ENCODE measurements at regions not wholly inside any gene's neighbourhood (a gene's known extent, or its start where the extent isn't known, plus 50 kb on each side); places are given as distances from the start of the nearest gene placed in this dataset.
"Not testable (repeated sequence)": the region's sequence is repeated elsewhere in the genome, so short reads cannot be mapped to it uniquely, and the experiment has no call there.

DNA sequence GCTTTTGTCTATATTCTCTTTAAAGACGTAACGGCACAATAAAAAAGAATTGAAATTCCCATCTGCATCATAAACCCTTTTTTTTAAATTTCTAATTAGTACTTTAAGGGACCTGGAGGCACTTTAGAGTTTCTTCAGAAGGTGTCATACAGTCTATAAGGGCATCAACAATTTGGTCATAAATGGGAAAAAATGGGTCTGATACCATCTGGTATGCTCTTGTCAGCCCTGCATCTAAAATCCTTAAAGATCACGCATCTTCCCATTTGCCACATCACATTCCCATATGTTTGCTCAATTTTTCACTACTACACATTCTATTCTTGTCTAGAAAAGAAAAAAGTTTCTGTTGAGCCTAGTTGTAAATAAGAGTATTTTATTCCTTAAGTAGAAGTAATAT lies 53.8 kb downstream of the COX7C start:
- no peaks in the 10 kb centered on the region for H3K36me3 Mint-ChIP-seq (ENCODE audit: low read depth)
- peaks cover 3% of the 10 kb centered on the region for H3K27me3 Mint-ChIP-seq (ENCODE audit: low read depth)
- H3K27ac Mint-ChIP-seq: no peak overlapping the region
- ATAC-seq (no peak), DNase-seq (no peak)
- no peaks in the 10 kb centered on the region for H3K9me3 Mint-ChIP-seq (ENCODE audit: insufficient read depth)
- ChIA-PET POLR2A (no interaction called here), CTCF (no interaction called here)
- H3K4me3 Mint-ChIP-seq: no peak overlapping the region
- no peaks in the 10 kb centered on the region for H3K4me1 Mint-ChIP-seq (ENCODE audit: low read depth)

DNA sequence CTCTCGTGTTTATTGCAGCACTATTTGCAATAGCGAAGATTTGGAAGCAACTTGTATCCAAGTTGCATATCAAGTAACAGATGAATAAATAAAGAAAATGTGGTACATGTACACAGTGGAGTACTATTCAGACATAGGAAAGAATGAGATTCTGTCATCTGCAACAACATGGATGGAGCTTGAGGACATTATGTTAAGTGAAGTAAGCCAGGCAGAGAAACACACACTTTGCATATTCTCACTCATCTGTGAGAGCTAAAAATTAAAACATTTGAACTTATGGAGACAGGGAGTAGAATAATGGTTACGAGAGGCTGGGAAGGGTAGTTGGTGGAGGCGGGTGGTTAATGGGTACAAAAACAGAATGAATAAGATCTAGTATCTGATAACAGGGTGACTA lies 56.3 kb downstream of the COX7C start:
- POLR2A ChIA-PET: no interaction called here
- Mint-ChIP-seq H3K9me3 (ENCODE audit: insufficient read depth) (no peaks in the 10 kb centered on the region), H3K4me3 (no peak overlapping the region), H3K27me3 (ENCODE audit: low read depth) (peaks cover 3% of the 10 kb centered on the region), H3K36me3 (ENCODE audit: low read depth) (no peaks in the 10 kb centered on the region), H3K27ac (no peak overlapping the region), H3K4me1 (ENCODE audit: low read depth) (no peaks in the 10 kb centered on the region)
- ATAC-seq (no peak), DNase-seq (no peak)
- CTCF ChIA-PET: no interaction called here

DNA sequence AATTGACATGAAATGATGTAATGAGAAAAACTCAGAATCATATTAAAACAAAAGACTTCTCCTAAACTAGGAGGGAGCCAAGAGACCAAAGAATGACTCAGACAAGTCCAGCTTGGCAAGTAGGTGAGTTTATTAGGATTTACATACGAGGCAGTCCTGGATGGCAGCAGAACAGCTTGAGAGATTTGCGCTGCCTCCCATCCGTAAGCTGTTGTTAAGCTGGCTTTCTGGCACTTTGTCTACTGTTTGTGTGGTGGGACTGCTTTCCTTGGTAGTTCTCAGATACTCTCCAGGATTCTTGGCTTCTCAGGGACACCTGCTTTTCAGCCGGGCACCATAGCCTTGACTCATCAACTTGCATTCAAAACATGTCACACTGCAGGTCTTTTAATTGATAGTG lies 57.6 kb downstream of the COX7C start:
- Mint-ChIP-seq H3K9me3 (ENCODE audit: insufficient read depth) (no peaks in the 10 kb centered on the region), H3K4me1 (ENCODE audit: low read depth) (no peaks in the 10 kb centered on the region), H3K4me3 (no peak overlapping the region), H3K36me3 (ENCODE audit: low read depth) (no peaks in the 10 kb centered on the region), H3K27ac (no peak overlapping the region), H3K27me3 (ENCODE audit: low read depth) (peaks cover 3% of the 10 kb centered on the region)
- ATAC-seq (no peak), DNase-seq (no peak)
- POLR2A ChIA-PET: no interaction called here
- CTCF ChIA-PET: no interaction called here

DNA sequence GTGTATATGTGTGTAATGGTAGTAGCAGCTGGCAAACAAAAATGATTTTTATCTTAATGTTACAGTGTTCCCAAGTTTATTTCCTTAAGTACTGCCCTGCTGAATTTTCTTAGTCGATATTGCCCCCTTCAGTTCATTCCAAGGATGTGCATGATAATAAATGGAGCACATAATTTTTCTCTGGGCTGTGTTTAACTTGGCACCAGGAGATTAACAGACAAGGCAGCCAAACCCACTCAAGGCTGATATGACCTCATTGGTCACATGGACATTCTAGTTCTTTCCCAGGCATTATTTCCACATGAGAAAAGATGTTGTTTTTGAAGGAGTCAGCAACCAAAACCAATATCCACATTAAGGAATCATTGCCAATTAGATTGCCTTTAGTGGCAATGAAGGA lies 61.8 kb downstream of the COX7C start:
- CTCF ChIA-PET: interaction anchor here (0.5 kb wide), 1 partner anchor 299 kb away, joined by 3 read pairs; no protein-coding TSS in a partner anchor
- Mint-ChIP-seq H3K4me1 (ENCODE audit: low read depth) (no peaks in the 10 kb centered on the region), H3K36me3 (ENCODE audit: low read depth) (no peaks in the 10 kb centered on the region), H3K9me3 (ENCODE audit: insufficient read depth) (no peaks in the 10 kb centered on the region), H3K27me3 (ENCODE audit: low read depth) (no peaks in the 10 kb centered on the region), H3K27ac (no peak overlapping the region), H3K4me3 (no peak overlapping the region)
- ATAC-seq (peak; percentile 51), DNase-seq (no peak)
- POLR2A ChIA-PET: no interaction called here

DNA sequence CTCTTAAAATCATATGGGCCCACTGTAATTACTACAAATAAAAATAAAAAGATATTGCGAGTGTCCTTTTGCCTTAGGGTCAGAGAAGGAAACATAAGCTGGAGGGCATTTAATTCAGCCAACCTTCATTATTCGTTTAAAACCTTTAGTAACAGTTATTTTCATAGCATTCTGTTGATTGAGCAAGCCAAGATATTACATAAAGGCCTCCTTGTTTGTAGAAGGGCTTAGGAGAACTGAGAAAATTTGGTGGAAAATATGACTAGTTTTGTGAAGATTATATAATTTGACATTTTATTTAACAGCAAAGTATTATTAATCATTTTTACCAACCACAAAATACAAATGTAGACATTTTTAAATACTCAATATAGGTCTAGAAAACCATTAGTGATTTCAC lies 62.2 kb downstream of the COX7C start:
- ATAC-seq: no peak
- H3K4me3 Mint-ChIP-seq: no peak overlapping the region
- H3K4me1 Mint-ChIP-seq (ENCODE audit: low read depth): no peaks in the 10 kb centered on the region
- CTCF ChIA-PET: no interaction called here
- no peak for DNase-seq
- no peaks in the 10 kb centered on the region for H3K36me3 Mint-ChIP-seq (ENCODE audit: low read depth)
- H3K27me3 Mint-ChIP-seq (ENCODE audit: low read depth): no peaks in the 10 kb centered on the region
- H3K9me3 Mint-ChIP-seq (ENCODE audit: insufficient read depth): no peaks in the 10 kb centered on the region
- no peak overlapping the region for H3K27ac Mint-ChIP-seq
- POLR2A ChIA-PET: no interaction called here

DNA sequence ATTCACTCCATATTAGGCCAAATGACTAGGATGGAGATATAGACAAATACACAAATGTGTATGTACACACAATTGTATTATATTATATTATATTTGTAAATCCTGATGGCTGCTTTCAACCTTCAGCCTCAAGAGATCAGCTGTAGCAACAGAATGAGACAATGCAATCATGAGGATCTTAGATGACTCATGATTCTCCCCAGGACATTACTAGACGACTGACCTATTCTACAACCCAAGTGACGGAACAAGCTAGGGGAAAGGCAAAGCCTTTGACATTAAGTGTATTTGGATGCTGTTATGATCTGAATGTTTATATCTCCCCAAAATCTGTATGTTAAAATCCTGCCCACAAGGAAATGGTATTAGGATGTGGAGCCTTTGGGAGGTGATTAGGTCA lies 66.5 kb downstream of the COX7C start:
- H3K9me3 Mint-ChIP-seq (ENCODE audit: insufficient read depth): no peaks in the 10 kb centered on the region
- H3K4me1 Mint-ChIP-seq (ENCODE audit: low read depth): no peaks in the 10 kb centered on the region
- H3K4me3 Mint-ChIP-seq: no peak overlapping the region
- no peak overlapping the region for H3K27ac Mint-ChIP-seq
- POLR2A ChIA-PET: no interaction called here
- H3K36me3 Mint-ChIP-seq (ENCODE audit: low read depth): no peaks in the 10 kb centered on the region
- H3K27me3 Mint-ChIP-seq (ENCODE audit: low read depth): no peaks in the 10 kb centered on the region
- CTCF ChIA-PET: no interaction called here
- no peak for ATAC-seq
- DNase-seq: no peak

DNA sequence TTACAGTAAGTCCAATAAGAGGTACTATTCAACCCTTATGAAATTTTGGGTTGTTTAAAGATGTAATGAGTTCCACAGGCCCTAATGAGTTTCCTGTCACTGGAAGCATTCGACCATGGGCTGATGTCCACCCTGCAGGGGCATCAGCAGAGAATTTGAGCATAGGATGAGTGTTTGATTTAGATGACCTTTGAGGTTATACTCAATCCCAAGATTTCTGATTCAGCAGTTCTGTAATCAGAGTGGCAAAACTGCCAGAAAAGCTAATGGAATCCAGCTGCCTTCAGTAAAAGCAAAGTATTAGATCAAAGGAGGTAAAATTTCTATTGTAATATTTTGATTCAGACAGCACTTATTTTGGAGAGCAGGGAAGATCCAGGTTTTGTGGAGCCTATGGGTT lies 68.3 kb downstream of the COX7C start:
- DNase-seq (no peak), ATAC-seq (no peak)
- Mint-ChIP-seq H3K27ac (no peak overlapping the region), H3K27me3 (ENCODE audit: low read depth) (no peaks in the 10 kb centered on the region), H3K9me3 (ENCODE audit: insufficient read depth) (no peaks in the 10 kb centered on the region), H3K4me1 (ENCODE audit: low read depth) (no peaks in the 10 kb centered on the region), H3K4me3 (no peak overlapping the region), H3K36me3 (ENCODE audit: low read depth) (no peaks in the 10 kb centered on the region)
- POLR2A ChIA-PET: no interaction called here
- CTCF ChIA-PET: no interaction called here

DNA sequence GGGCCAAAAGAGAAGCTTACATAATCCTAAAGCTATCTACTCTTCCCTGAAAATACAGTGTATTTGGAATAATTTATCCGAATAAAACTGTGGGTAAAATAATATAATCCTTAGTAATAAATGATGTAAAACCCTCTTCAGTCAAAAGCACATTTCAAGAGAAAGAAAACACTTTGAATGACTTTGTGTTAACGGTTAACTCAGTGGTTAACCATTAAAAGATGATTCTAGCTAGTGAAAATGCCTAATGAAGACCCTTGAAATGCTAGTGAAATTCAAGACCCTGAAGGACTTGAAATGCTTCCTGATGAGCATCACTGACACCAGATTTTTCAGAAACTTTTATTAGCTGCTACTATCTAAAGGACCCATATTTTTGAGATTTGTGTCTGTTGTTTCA lies 70.7 kb downstream of the COX7C start:
- no peak overlapping the region for H3K27ac Mint-ChIP-seq
- ChIA-PET POLR2A (no interaction called here), CTCF (no interaction called here)
- H3K36me3 Mint-ChIP-seq (ENCODE audit: low read depth): no peaks in the 10 kb centered on the region
- no peaks in the 10 kb centered on the region for H3K4me1 Mint-ChIP-seq (ENCODE audit: low read depth)
- H3K27me3 Mint-ChIP-seq (ENCODE audit: low read depth): no peaks in the 10 kb centered on the region
- H3K9me3 Mint-ChIP-seq (ENCODE audit: insufficient read depth): no peaks in the 10 kb centered on the region
- H3K4me3 Mint-ChIP-seq: no peak overlapping the region
- DNase-seq: no peak
- ATAC-seq: no peak

DNA sequence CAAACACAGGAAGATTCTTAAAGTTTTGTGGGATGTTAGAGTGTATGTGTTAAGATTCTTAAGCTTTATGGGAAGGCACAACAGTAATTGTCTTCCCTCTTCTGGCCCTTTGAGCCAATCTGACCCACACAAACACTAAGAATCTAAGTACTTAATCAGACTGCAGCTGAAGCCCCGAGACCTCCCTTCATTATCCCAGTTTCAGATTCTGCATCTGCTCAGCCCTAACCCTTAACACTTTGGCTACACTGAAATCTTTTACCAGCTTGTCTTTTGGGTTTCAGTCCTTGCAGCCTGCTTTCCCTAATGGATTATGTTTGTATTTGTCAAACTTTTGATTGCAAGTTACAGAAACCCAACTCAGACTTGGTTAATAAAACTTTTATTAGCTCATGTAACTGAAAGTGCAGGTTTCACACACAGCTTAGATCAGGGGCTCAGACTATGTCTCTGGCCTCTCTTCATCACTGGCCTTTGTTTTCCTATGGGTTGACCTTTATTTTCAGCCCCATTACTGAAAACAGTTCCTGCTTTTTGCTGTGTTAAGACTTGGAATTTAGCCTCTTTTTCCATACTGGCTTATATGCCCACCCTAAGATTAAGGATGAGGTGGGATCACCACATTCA lies 71.5 kb downstream of the COX7C start:
- Mint-ChIP-seq H3K4me1 (ENCODE audit: low read depth) (no peaks in the 10 kb centered on the region), H3K9me3 (ENCODE audit: insufficient read depth) (no peaks in the 10 kb centered on the region), H3K27ac (no peak overlapping the region), H3K27me3 (ENCODE audit: low read depth) (no peaks in the 10 kb centered on the region), H3K36me3 (ENCODE audit: low read depth) (no peaks in the 10 kb centered on the region), H3K4me3 (no peak overlapping the region)
- DNase-seq: no peak
- POLR2A ChIA-PET: no interaction called here
- CTCF ChIA-PET: no interaction called here
- ATAC-seq: no peak

DNA sequence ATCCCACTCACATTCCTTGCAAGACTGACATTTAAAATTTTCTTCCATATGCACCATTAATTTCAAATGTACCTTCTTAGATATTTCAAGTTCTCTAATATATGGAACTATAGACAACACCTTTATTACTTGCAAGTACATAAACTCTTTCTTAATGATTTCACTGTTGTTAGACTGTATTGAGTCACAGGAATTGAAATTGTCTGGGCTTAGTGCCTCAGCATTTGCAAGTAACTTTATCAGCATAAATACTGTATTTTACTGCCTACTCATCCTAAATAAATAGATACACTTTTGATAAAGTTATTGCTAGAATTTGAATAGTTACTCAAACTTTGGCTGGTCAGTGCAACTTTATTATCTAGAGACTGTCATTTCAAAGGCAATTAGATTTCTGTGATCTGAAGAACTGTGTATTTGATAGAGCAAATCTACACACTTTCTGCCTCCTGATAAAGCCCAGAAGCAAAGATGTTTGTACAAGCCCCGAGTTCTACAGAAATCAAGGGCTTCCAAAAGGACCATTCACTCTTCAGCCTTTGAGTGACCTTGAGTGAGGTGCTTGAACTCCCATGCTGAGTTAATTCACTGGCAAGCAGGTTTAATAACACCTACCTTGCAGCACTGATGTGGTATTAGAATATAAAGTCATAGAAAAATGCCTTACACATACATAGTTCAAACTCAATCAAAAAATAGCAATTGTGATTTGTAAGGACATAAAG lies 91.6 kb downstream of the COX7C start:
- ATAC-seq: no peak
- DNase-seq: no peak
- no peak overlapping the region for H3K27ac Mint-ChIP-seq
- H3K27me3 Mint-ChIP-seq (ENCODE audit: low read depth): no peaks in the 10 kb centered on the region
- ChIA-PET POLR2A (interaction anchor here (0.6 kb wide), 1 partner anchor 852 kb away, joined by 4 read pairs; no protein-coding TSS in a partner anchor), CTCF (no interaction called here)
- H3K4me3 Mint-ChIP-seq: no peak overlapping the region
- H3K4me1 Mint-ChIP-seq (ENCODE audit: low read depth): no peaks in the 10 kb centered on the region
- H3K36me3 Mint-ChIP-seq (ENCODE audit: low read depth): no peaks in the 10 kb centered on the region
- H3K9me3 Mint-ChIP-seq (ENCODE audit: insufficient read depth): no peaks in the 10 kb centered on the region

DNA sequence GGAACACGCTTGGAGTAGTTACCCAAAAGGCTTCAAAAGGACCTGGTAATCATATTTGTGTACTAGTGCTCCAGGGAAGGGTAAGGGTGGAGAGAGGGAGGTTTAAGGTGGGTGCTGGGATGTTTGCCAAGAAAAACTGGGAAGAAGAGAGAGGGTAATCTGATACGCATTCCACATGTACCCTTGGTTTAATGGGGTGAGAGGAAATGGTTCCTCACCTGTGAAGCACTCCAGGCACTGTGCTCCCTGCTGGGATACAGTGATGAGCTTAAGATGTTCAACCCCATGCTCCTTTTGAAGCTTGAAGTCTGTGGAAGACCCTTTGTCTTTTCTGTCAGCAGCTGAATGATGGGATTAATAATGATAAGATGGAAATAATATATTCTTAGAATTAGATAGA lies 98.4 kb downstream of the COX7C start:
- no peaks in the 10 kb centered on the region for H3K9me3 Mint-ChIP-seq (ENCODE audit: insufficient read depth)

DNA sequence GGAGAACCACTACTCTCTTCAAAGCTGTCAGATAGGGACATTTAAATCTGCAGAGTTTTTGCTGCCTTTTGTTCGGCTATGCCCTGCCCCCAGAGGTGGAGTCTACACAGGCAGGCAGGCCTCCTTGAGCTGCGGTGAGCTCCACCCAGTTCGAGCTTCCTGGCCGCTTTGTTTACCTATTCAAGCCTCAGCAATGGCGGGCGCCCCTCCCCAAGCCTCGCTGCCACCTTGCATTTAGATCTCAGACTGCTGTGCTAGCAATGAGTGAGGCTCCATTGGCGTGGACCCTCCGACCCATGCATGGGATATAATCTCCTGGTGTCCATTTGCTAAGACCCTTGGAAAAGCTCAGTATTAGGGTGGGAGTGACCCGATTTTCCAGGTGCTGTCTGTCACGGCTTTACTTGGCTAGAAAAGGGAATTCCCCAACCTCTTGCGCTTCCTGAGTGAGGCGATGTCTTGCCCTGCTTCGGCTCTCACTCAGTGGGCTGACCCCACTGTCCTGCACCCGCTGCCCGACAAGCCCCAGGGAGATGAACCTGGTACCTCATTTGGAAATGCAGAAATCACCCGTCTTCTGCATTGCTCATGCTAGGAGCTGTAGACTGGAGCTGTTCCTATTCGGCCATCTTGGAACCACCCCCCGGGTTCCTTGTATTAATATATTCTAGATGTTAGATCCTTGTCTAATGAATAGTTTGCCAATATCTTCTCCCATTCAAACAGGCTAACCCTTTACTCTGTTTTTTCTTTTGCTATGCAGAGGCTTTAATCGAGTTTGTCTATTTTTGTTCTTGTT lies 113.8 kb downstream of the COX7C start:
- H3K36me3 Mint-ChIP-seq (ENCODE audit: low read depth); POLR2A ChIA-PET; CTCF ChIA-PET; DNase-seq; H3K4me3 Mint-ChIP-seq; H3K4me1 Mint-ChIP-seq (ENCODE audit: low read depth); H3K27ac Mint-ChIP-seq; H3K9me3 Mint-ChIP-seq (ENCODE audit: insufficient read depth); ATAC-seq; H3K27me3 Mint-ChIP-seq (ENCODE audit: low read depth): not testable (repeated sequence)

More for the DNA sequence above, 98.4 kb downstream of the COX7C start:
- no peaks in the 10 kb centered on the region for H3K4me1 Mint-ChIP-seq (ENCODE audit: low read depth)
- ATAC-seq (no peak), DNase-seq (no peak)
- CTCF ChIA-PET: no interaction called here
- no peaks in the 10 kb centered on the region for H3K36me3 Mint-ChIP-seq (ENCODE audit: low read depth)
- H3K4me3 Mint-ChIP-seq: no peak overlapping the region
- POLR2A ChIA-PET: no interaction called here
- H3K27ac Mint-ChIP-seq: no peak overlapping the region
- H3K27me3 Mint-ChIP-seq (ENCODE audit: low read depth): no peaks in the 10 kb centered on the region

All from activated CD8-positive, alpha-beta T cell treated with anti-CD3 and anti-CD28 coated beads, Interleukin-2, amount 10 ng/mL, durations not matched to agents 7 days and 5 days (primary cell).